ENCODE measurements at regions not wholly inside any gene's neighbourhood (a gene's known extent, or its start where the extent isn't known, plus 50 kb on each side); places are given as distances from the start of the nearest gene placed in this dataset.

GRCh38 chr5:98072921-98073320 lies 700.5 kb upstream of the RGMB start:
- Histone ChIP-seq H3K27me3 (ENCODE audit: insufficient read depth, low read length) (no peaks in the 10 kb centered on the region), H3K79me2 (ENCODE audit: insufficient read depth, low read length) (no peaks in the 10 kb centered on the region), H3K9ac (ENCODE audit: low read length) (no peak overlapping the region), H4K20me1 (ENCODE audit: insufficient read depth, low read length) (no peaks in the 10 kb centered on the region), H3K27ac (ENCODE audit: low read depth, low read length, poor library complexity, severe bottlenecking) (no peak overlapping the region), H3K9me3 (ENCODE audit: low read length) (no peaks in the 10 kb centered on the region), H3K9me2 (ENCODE audit: low read depth, low read length) (no peaks in the 10 kb centered on the region), H3F3A (ENCODE audit: insufficient read depth, low read length) (no peaks in the 10 kb centered on the region), H3K36me3 (ENCODE audit: insufficient read depth, low read length) (no peaks in the 10 kb centered on the region), H3K4me3 (ENCODE audit: low read depth, low read length, poor library complexity, severe bottlenecking) (no peak overlapping the region), H2AFZ (ENCODE audit: low read length) (no peak overlapping the region), H3K4me1 (ENCODE audit: insufficient read depth, low read length, severe bottlenecking) (no peaks in the 10 kb centered on the region), H3K4me2 (ENCODE audit: low read length) (no peak overlapping the region)
- no peak for TF ChIP-seq CTCF (IDR thresholded peaks at IDR 0.05; ENCODE audit: low read length)

GRCh38 chr5:98076501-98076900 lies 697.0 kb upstream of the RGMB start:
- no peaks in the 10 kb centered on the region for H3F3A ChIP-seq (ENCODE audit: insufficient read depth, low read length)
- no peaks in the 10 kb centered on the region for H3K9me3 ChIP-seq (ENCODE audit: low read length)
- no peak overlapping the region for H3K4me2 ChIP-seq (ENCODE audit: low read length)
- no peaks in the 10 kb centered on the region for H3K36me3 ChIP-seq (ENCODE audit: insufficient read depth, low read length)
- H2AFZ ChIP-seq (ENCODE audit: low read length), result no peak overlapping the region
- H3K4me1 ChIP-seq (ENCODE audit: insufficient read depth, low read length, severe bottlenecking), result no peaks in the 10 kb centered on the region
- H3K9me2 ChIP-seq (ENCODE audit: low read depth, low read length), result no peaks in the 10 kb centered on the region
- no peak overlapping the region for H3K27ac ChIP-seq (ENCODE audit: low read depth, low read length, poor library complexity, severe bottlenecking)
- H3K9ac ChIP-seq (ENCODE audit: low read length), result no peak overlapping the region
- TF ChIP-seq CTCF (IDR thresholded peaks at IDR 0.05; ENCODE audit: low read length) (no peak), EZH2 (IDR thresholded peaks at IDR 0.05; ENCODE audit: borderline replicate concordance, low read length) (no peak)
- no peaks in the 10 kb centered on the region for H3K27me3 ChIP-seq (ENCODE audit: insufficient read depth, low read length)
- no peaks in the 10 kb centered on the region for H4K20me1 ChIP-seq (ENCODE audit: insufficient read depth, low read length)
- no peak overlapping the region for H3K4me3 ChIP-seq (ENCODE audit: low read depth, low read length, poor library complexity, severe bottlenecking)
- H3K79me2 ChIP-seq (ENCODE audit: insufficient read depth, low read length), result no peaks in the 10 kb centered on the region

DNA sequence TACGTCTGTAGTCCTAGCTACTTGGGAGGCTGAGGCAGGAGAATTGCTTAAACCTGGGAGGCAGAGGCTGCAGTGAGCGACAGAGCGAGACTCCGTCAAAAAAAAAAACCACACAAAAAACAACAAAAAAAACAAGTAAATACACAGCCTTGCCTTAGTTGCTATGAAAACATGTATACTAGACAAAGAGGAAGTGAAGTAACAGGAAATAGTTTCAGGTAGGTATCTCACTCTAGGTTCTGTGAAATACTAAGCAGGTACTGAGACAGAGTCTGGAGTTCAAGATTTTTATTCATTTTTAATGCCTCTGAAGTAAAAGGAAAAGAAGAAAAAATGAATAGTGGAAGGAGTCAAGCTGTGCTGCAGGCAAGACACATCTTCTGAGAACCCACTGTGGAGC lies 687.9 kb upstream of the RGMB start:
- TF ChIP-seq EZH2 (IDR thresholded peaks at IDR 0.05; ENCODE audit: borderline replicate concordance, low read length), result no peak
- no peak for TF ChIP-seq CTCF (IDR thresholded peaks at IDR 0.05; ENCODE audit: low read length)
- H3K4me2 ChIP-seq (ENCODE audit: low read length), result no peak overlapping the region
- no peak overlapping the region for H2AFZ ChIP-seq (ENCODE audit: low read length)

More for the DNA sequence above, 687.9 kb upstream of the RGMB start:
- Histone ChIP-seq H3K4me3 (ENCODE audit: low read depth, low read length, poor library complexity, severe bottlenecking) (no peak overlapping the region), H3K4me1 (ENCODE audit: insufficient read depth, low read length, severe bottlenecking) (no peaks in the 10 kb centered on the region), H3K9ac (ENCODE audit: low read length) (no peak overlapping the region), H3K27ac (ENCODE audit: low read depth, low read length, poor library complexity, severe bottlenecking) (no peak overlapping the region), H3K36me3 (ENCODE audit: insufficient read depth, low read length) (no peaks in the 10 kb centered on the region), H3F3A (ENCODE audit: insufficient read depth, low read length) (no peaks in the 10 kb centered on the region), H3K9me3 (ENCODE audit: low read length) (no peaks in the 10 kb centered on the region), H4K20me1 (ENCODE audit: insufficient read depth, low read length) (no peaks in the 10 kb centered on the region), H3K9me2 (ENCODE audit: low read depth, low read length) (no peaks in the 10 kb centered on the region), H3K27me3 (ENCODE audit: insufficient read depth, low read length) (no peaks in the 10 kb centered on the region), H3K79me2 (ENCODE audit: insufficient read depth, low read length) (no peaks in the 10 kb centered on the region)

All from OCI-LY1 (cell line).